ENCODE measurements at regions not wholly inside any gene's neighbourhood (a gene's known extent, or its start where the extent isn't known, plus 50 kb on each side); places are given as distances from the start of the nearest gene placed in this dataset.

DNA sequence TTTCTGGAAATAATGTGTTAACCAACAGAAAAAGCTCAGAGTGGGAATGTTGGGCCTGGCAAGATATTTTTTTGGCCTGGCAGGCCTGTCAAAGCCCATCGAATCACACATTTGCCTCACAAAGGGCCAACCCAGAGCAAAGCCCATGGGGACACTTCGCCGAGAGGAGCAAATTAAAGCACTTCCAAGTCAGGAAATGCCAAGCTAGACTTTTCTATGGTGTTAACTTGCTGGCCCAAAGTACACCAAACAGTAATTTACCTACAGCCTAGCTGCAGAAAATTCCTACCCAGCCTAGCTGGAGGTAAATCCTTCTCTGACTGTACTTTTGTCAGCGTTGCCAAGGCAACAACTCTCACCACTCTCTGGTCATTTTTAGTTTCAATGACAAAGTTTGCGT lies 288.6 kb upstream of the LDB2 start:
- DNase-seq (ENCODE audit: low spot score, unreplicated experiment): no peak
- TF ChIP-seq, protein P1, sequence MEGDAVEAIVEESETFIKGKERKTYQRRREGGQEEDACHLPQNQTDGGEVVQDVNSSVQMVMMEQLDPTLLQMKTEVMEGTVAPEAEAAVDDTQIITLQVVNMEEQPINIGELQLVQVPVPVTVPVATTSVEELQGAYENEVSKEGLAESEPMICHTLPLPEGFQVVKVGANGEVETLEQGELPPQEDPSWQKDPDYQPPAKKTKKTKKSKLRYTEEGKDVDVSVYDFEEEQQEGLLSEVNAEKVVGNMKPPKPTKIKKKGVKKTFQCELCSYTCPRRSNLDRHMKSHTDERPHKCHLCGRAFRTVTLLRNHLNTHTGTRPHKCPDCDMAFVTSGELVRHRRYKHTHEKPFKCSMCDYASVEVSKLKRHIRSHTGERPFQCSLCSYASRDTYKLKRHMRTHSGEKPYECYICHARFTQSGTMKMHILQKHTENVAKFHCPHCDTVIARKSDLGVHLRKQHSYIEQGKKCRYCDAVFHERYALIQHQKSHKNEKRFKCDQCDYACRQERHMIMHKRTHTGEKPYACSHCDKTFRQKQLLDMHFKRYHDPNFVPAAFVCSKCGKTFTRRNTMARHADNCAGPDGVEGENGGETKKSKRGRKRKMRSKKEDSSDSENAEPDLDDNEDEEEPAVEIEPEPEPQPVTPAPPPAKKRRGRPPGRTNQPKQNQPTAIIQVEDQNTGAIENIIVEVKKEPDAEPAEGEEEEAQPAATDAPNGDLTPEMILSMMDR (IDR thresholded peaks at IDR 0.05; ENCODE audit: unreplicated experiment): no peak

GRCh38 chr4:17182888-17183287 lies 284.4 kb upstream of the LDB2 start:
- Mint-ChIP-seq H3K4me3 (ENCODE audit: low read depth) (no peak overlapping the region), H3K36me3 (ENCODE audit: insufficient read depth) (no peaks in the 10 kb centered on the region), H3K9me3 (ENCODE audit: low read depth) (no peaks in the 10 kb centered on the region), H3K27me3 (no peaks in the 10 kb centered on the region), H3K27ac (no peak overlapping the region), H3K4me1 (ENCODE audit: low read depth) (peaks cover 4% of the 10 kb centered on the region)
- TF ChIP-seq, protein P1 (IDR thresholded peaks at IDR 0.05; ENCODE audit: unreplicated experiment): no peak
- DNase-seq (ENCODE audit: low spot score, unreplicated experiment): no peak

More for the DNA sequence above, 288.6 kb upstream of the LDB2 start:
- no peak overlapping the region for H3K4me3 Mint-ChIP-seq (ENCODE audit: low read depth)
- H3K9me3 Mint-ChIP-seq (ENCODE audit: low read depth): peaks cover 9% of the 10 kb centered on the region
- H3K27ac Mint-ChIP-seq: no peak overlapping the region
- H3K36me3 Mint-ChIP-seq (ENCODE audit: insufficient read depth): peaks cover 3% of the 10 kb centered on the region
- peaks cover 11% of the 10 kb centered on the region for H3K4me1 Mint-ChIP-seq (ENCODE audit: low read depth)
- H3K27me3 Mint-ChIP-seq: no peaks in the 10 kb centered on the region

DNA sequence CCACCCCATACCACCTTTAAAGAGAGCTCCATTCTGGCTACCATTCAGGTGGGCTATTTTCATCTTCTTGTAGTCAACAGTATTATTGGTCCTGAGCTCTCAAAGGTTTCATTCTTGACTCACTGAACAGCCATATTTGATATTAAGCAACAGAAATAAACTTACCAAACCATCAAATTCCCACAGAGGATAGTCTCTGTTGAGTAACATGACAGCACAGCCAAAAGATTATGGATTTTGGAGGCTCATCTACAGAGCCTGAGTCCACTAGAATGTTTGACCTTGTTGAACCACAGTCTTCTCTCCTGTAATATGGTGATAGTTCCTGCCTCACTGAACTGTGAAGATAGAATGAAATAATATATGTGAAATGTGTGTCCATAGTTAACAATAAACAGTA lies 276.3 kb upstream of the LDB2 start:
- no peaks in the 10 kb centered on the region for H3K4me1 Mint-ChIP-seq (ENCODE audit: low read depth)
- no peaks in the 10 kb centered on the region for H3K9me3 Mint-ChIP-seq (ENCODE audit: low read depth)
- H3K4me3 Mint-ChIP-seq (ENCODE audit: low read depth): no peak overlapping the region
- no peaks in the 10 kb centered on the region for H3K27me3 Mint-ChIP-seq
- no peaks in the 10 kb centered on the region for H3K36me3 Mint-ChIP-seq (ENCODE audit: insufficient read depth)
- H3K27ac Mint-ChIP-seq: no peak overlapping the region
- DNase-seq (ENCODE audit: low spot score, unreplicated experiment): no peak
- TF ChIP-seq, protein P1 (IDR thresholded peaks at IDR 0.05; ENCODE audit: unreplicated experiment): no peak

DNA sequence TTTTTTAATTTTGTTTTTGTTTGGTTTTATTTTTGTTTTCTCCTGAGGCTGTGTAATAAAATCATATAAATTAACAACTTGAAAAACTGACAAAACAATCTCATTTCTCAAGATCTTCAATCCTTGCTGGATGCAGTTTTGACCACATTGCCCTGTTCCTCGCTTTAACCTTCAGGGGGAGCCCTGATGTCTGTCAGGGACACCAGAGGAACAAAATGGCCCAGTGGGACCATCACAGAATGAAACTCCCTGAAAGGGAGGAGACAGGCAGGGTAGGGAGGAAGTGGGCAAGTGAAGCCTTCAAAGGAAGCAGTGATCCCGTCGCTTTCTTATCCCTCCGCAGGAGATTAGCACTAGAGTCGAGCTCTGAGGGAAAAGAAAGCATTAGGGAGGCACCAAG lies 274.9 kb upstream of the LDB2 start:
- Mint-ChIP-seq H3K36me3 (ENCODE audit: insufficient read depth) (no peaks in the 10 kb centered on the region), H3K4me1 (ENCODE audit: low read depth) (peaks cover 6% of the 10 kb centered on the region), H3K9me3 (ENCODE audit: low read depth) (no peaks in the 10 kb centered on the region), H3K27ac (no peak overlapping the region), H3K4me3 (ENCODE audit: low read depth) (no peak overlapping the region), H3K27me3 (no peaks in the 10 kb centered on the region)
- DNase-seq (ENCODE audit: low spot score, unreplicated experiment): no peak
- TF ChIP-seq, protein P1 (IDR thresholded peaks at IDR 0.05; ENCODE audit: unreplicated experiment): peak; percentile 31

- peaks cover 6% of the 10 kb centered on the region for H3K4me1 Mint-ChIP-seq (ENCODE audit: low read depth)
- TF ChIP-seq, protein P1 (IDR thresholded peaks at IDR 0.05; ENCODE audit: unreplicated experiment): no peak
- DNase-seq (ENCODE audit: low spot score, unreplicated experiment): no peak
- H3K36me3 Mint-ChIP-seq (ENCODE audit: insufficient read depth): no peaks in the 10 kb centered on the region
- H3K27ac Mint-ChIP-seq: no peak overlapping the region
- H3K27me3 Mint-ChIP-seq: peaks cover 3% of the 10 kb centered on the region
- no peaks in the 10 kb centered on the region for H3K9me3 Mint-ChIP-seq (ENCODE audit: low read depth)
- H3K4me3 Mint-ChIP-seq (ENCODE audit: low read depth): no peak overlapping the region
These were observed 271.7 kb upstream of the LDB2 start for GRCh38 chr4:17170131-17170530.

All from progenitor cell of endocrine pancreas (in vitro differentiated cells).